GM12801 (cell line): ENCODE measurements at regions not wholly inside any gene's neighbourhood (a gene's known extent, or its start where the extent isn't known, plus 50 kb on each side); places are given as distances from the start of the nearest gene placed in this dataset.

Source experiments
- CTCF ChIP-seq: IDR thresholded peaks from one replicate; pipeline ENCODE4 v1.5.1; 2011; ENCODE audit warnings: control low read depth; ENCODE audit not compliant: insufficient read length; ENCODE audit errors: extremely low read depth

- no peak for TF ChIP-seq CTCF
Measured at GRCh38 chr17:77549726-77550366, 408.7 kb upstream of the TNRC6C start.

- no peak for TF ChIP-seq CTCF
Measured at GRCh38 chr17:77553459-77554066, 404.9 kb upstream of the TNRC6C start.

GRCh38 chr17:77555121-77555591 is 403.3 kb upstream of the TNRC6C start:
- TF ChIP-seq CTCF = no peak

- TF ChIP-seq CTCF = no peak
Measured at GRCh38 chr17:77555741-77556291, 402.7 kb upstream of the TNRC6C start.

GRCh38 chr17:77556383-77557061 is 402.0 kb upstream of the TNRC6C start:
- TF ChIP-seq CTCF = no peak

GRCh38 chr17:77558846-77559626 is 399.5 kb upstream of the TNRC6C start:
- TF ChIP-seq CTCF = no peak

GRCh38 chr17:77560381-77560780 is 398.1 kb upstream of the TNRC6C start:
- no peak for TF ChIP-seq CTCF
